Activated B cell treated with CpG ODN at 0.5 μM for 24 hours (primary cell): ENCODE measurements at regions not wholly inside any gene's neighbourhood (a gene's known extent, or its start where the extent isn't known, plus 50 kb on each side); places are given as distances from the start of the nearest gene placed in this dataset.

Experiments used
- ATAC-seq: fragments of 200-7000 bp; cut with Tn5 transposase; one replicate; pipeline ENCODE4 v1.10.0; 2021; ENCODE audit warnings: low read depth, mild to moderate bottlenecking, moderate library complexity
- CTCF ChIA-PET: fragments of 350-600 bp; sonication (Branson Sonifier 250); formaldehyde crosslinking; loops from one replicate; lab custom pipeline; 2021; ENCODE audit warnings: antibody characterized with exemption; lab: Charles Lee
- POLR2A ChIA-PET: fragments of 350-600 bp; sonication (Branson Sonifier 250); formaldehyde crosslinking; loops from one replicate; lab custom pipeline; 2021; ENCODE audit warnings: antibody characterized with exemption; lab: Charles Lee
- DNase-seq: peaks from one replicate; pipeline ENCODE4 v3.0.0; 2022
- H3K27ac Mint-ChIP-seq: one replicate; pipeline ENCODE4 v1.8.0; 2020; ENCODE audit warnings: mixed read lengths
- H3K27me3 Mint-ChIP-seq: one replicate; pipeline ENCODE4 v1.8.0; 2021; ENCODE audit warnings: mixed read lengths
- H3K36me3 Mint-ChIP-seq: one replicate; pipeline ENCODE4 v1.8.0; 2021; ENCODE audit warnings: low read depth, mixed read lengths
- H3K4me1 Mint-ChIP-seq: one replicate; pipeline ENCODE4 v1.8.0; 2021; ENCODE audit warnings: mixed read lengths
- H3K4me3 Mint-ChIP-seq: one replicate; pipeline ENCODE4 v1.8.0; 2020; ENCODE audit warnings: mild to moderate bottlenecking, mixed read lengths
- H3K9me3 Mint-ChIP-seq: one replicate; pipeline ENCODE4 v1.8.0; 2020; ENCODE audit warnings: mixed read lengths
- CTCF ChIP-seq: fragments of 200-600 bp; IDR thresholded peaks from one replicate; pipeline ENCODE4 v1.8.0; 2022; ENCODE audit warnings: antibody characterized with exemption, mild to moderate bottlenecking
- intact Hi-C: fragments of 100-400 bp; cut with micrococcal nuclease; formaldehyde crosslinking; loops from one replicate; pipeline ENCODE4 v1.15.1; 2024

GRCh38 chr5:82338771-82339373, 60.7 kb upstream of the RPS23 start:
- Mint-ChIP-seq H3K9me3 (no peaks in the 10 kb centered on the region), H3K4me3 (no peak overlapping the region), H3K36me3 (no peaks in the 10 kb centered on the region), H3K27me3 (no peaks in the 10 kb centered on the region), H3K27ac (no peak overlapping the region), H3K4me1 (no peaks in the 10 kb centered on the region)
- ChIA-PET POLR2A (no interaction called here), CTCF (no interaction called here)
- TF ChIP-seq CTCF = no peak
- DNase-seq (no peak), ATAC-seq (no peak)
- intact Hi-C loops = no loop called here

- H3K4me3 Mint-ChIP-seq = no peak overlapping the region
- no peaks in the 10 kb centered on the region for H3K27me3 Mint-ChIP-seq
- H3K36me3 Mint-ChIP-seq = no peaks in the 10 kb centered on the region
- no peak for ATAC-seq
- no peaks in the 10 kb centered on the region for H3K9me3 Mint-ChIP-seq
- DNase-seq = no peak
- H3K27ac Mint-ChIP-seq = no peak overlapping the region
- intact Hi-C loops = no loop called here
- no peak for TF ChIP-seq CTCF
- ChIA-PET POLR2A (no interaction called here), CTCF (no interaction called here)
- H3K4me1 Mint-ChIP-seq = no peaks in the 10 kb centered on the region
Measured at GRCh38 chr5:82336959-82337351, 58.8 kb upstream of the RPS23 start.

GRCh38 chr5:82336226-82336958, 58.2 kb upstream of the RPS23 start:
- H3K4me1 Mint-ChIP-seq = no peaks in the 10 kb centered on the region
- no peaks in the 10 kb centered on the region for H3K36me3 Mint-ChIP-seq
- H3K9me3 Mint-ChIP-seq = no peaks in the 10 kb centered on the region
- DNase-seq = no peak
- no peak for ATAC-seq
- H3K27me3 Mint-ChIP-seq = no peaks in the 10 kb centered on the region
- H3K4me3 Mint-ChIP-seq = no peak overlapping the region
- TF ChIP-seq CTCF = no peak
- CTCF ChIA-PET = interaction anchor here (1.2 kb wide), 1 partner anchor 14 kb away, joined by 3 read pairs; no protein-coding TSS in a partner anchor
- intact Hi-C loops = no loop called here
- POLR2A ChIA-PET = no interaction called here
- no peak overlapping the region for H3K27ac Mint-ChIP-seq

GRCh38 chr5:82335806-82336205, 57.7 kb upstream of the RPS23 start:
- no peak for TF ChIP-seq CTCF
- ChIA-PET CTCF (interaction anchor here (1.2 kb wide), 1 partner anchor 15 kb away, joined by 3 read pairs; no protein-coding TSS in a partner anchor), POLR2A (no interaction called here)
- no peak overlapping the region for H3K27ac Mint-ChIP-seq
- no peaks in the 10 kb centered on the region for H3K4me1 Mint-ChIP-seq
- DNase-seq = no peak
- no peak for ATAC-seq
- intact Hi-C loops = no loop called here
- H3K36me3 Mint-ChIP-seq = no peaks in the 10 kb centered on the region
- no peaks in the 10 kb centered on the region for H3K9me3 Mint-ChIP-seq
- H3K27me3 Mint-ChIP-seq = no peaks in the 10 kb centered on the region
- H3K4me3 Mint-ChIP-seq = no peak overlapping the region

GRCh38 chr5:82334856-82335255, 56.7 kb upstream of the RPS23 start:
- DNase-seq = no peak
- no peak for TF ChIP-seq CTCF
- H3K27me3 Mint-ChIP-seq = no peaks in the 10 kb centered on the region
- H3K4me3 Mint-ChIP-seq = no peak overlapping the region
- H3K9me3 Mint-ChIP-seq = no peaks in the 10 kb centered on the region
- no peak overlapping the region for H3K27ac Mint-ChIP-seq
- CTCF ChIA-PET = no interaction called here
- ATAC-seq = no peak
- H3K36me3 Mint-ChIP-seq = no peaks in the 10 kb centered on the region
- intact Hi-C loops = no loop called here
- no peaks in the 10 kb centered on the region for H3K4me1 Mint-ChIP-seq
- POLR2A ChIA-PET = no interaction called here
